ENCODE measurements at regions not wholly inside any gene's neighbourhood (a gene's known extent, or its start where the extent isn't known, plus 50 kb on each side); places are given as distances from the start of the nearest gene placed in this dataset.

DNA sequence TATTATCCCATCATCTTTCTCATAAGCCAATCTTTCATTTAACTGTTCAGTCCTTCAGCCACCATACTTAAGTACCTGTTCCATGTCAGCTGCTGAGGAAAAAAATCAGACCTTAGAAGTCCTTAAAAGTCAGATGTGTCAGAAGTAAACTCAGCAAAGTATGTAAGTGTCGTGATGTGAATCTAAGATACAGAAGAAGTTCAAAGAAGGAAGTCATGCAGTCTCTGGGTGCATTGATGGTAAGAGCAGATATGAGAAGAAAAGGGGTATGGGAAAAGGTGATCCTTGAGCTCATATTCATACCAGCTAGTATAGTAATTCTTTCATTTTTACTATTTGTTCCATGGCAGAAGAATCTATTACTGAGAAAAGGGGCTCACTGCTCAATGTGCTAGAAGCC lies 259.4 kb upstream of the CD180 start:
- TF ChIP-seq POLR2AphosphoS5 (IDR thresholded peaks at IDR 0.05; ENCODE audit: insufficient read depth in 1 of 2, low read depth in 1 of 2), result no peak
- TF ChIP-seq CTCF (IDR thresholded peaks at IDR 0.05), result no peak
- TF ChIP-seq POLR2A (IDR thresholded peaks at IDR 0.05), result no peak

All from vagina (tissue), 2 donors.